ENCODE measurements at regions not wholly inside any gene's neighbourhood (a gene's known extent, or its start where the extent isn't known, plus 50 kb on each side); places are given as distances from the start of the nearest gene placed in this dataset.

- DNase-seq (ENCODE audit: low read depth) = no peak
These were observed 257.1 kb downstream of the ADAMTS20 start for GRCh38 chr12:43294916-43295315.

GRCh38 chr12:43294147-43294546 is 257.9 kb downstream of the ADAMTS20 start:
- no peak overlapping the region for H3K4me3 ChIP-seq (ENCODE audit: low read length)
- no peak for DNase-seq (ENCODE audit: low read depth)
- no peak for TF ChIP-seq CTCF (conservative IDR thresholded peaks at IDR 0.05; ENCODE audit: low read depth, low read length)

More at GRCh38 chr12:43294916-43295315, 257.1 kb downstream of the ADAMTS20 start:
- H3K4me3 ChIP-seq (ENCODE audit: low read length) = no peak overlapping the region
- no peak for TF ChIP-seq CTCF (conservative IDR thresholded peaks at IDR 0.05; ENCODE audit: low read depth, low read length)

GRCh38 chr12:43293396-43293795 is 258.6 kb downstream of the ADAMTS20 start:
- H3K4me3 ChIP-seq (ENCODE audit: low read length) = no peak overlapping the region
- TF ChIP-seq CTCF (conservative IDR thresholded peaks at IDR 0.05; ENCODE audit: low read depth, low read length) = no peak
- no peak for DNase-seq (ENCODE audit: low read depth)

GRCh38 chr12:43292699-43293098 is 259.3 kb downstream of the ADAMTS20 start:
- DNase-seq (ENCODE audit: low read depth) = no peak
- H3K4me3 ChIP-seq (ENCODE audit: low read length) = no peak overlapping the region
- no peak for TF ChIP-seq CTCF (conservative IDR thresholded peaks at IDR 0.05; ENCODE audit: low read depth, low read length)

- no peak overlapping the region for H3K4me3 ChIP-seq (ENCODE audit: low read length)
- DNase-seq (ENCODE audit: low read depth) = no peak
- no peak for TF ChIP-seq CTCF (conservative IDR thresholded peaks at IDR 0.05; ENCODE audit: low read depth, low read length)
These were observed 260.5 kb downstream of the ADAMTS20 start for GRCh38 chr12:43291516-43291915.

GRCh38 chr12:43290836-43291235 is 261.2 kb downstream of the ADAMTS20 start:
- no peak for DNase-seq (ENCODE audit: low read depth)
- no peak for TF ChIP-seq CTCF (conservative IDR thresholded peaks at IDR 0.05; ENCODE audit: low read depth, low read length)
- no peak overlapping the region for H3K4me3 ChIP-seq (ENCODE audit: low read length)

- peak overlapping the region; percentile 2 for H3K4me3 ChIP-seq (ENCODE audit: low read length)
- TF ChIP-seq CTCF (conservative IDR thresholded peaks at IDR 0.05; ENCODE audit: low read depth, low read length) = no peak
- DNase-seq (ENCODE audit: low read depth) = no peak
These were observed 262.6 kb downstream of the ADAMTS20 start for GRCh38 chr12:43289426-43289801.

Measured in retinal pigment epithelial cell (primary cell).